RPMI8226 (cell line): ENCODE measurements at regions not wholly inside any gene's neighbourhood (a gene's known extent, or its start where the extent isn't known, plus 50 kb on each side); places are given as distances from the start of the nearest gene placed in this dataset.

Source experiments
- DNase-seq: peaks from one replicate; pipeline ENCODE4 v3.0.0-alpha.2; 2015

GRCh38 chr20:48291896-48292295 is 506.6 kb upstream of the SULF2 start:
- DNase-seq, result no peak

- no peak for DNase-seq
Observed at GRCh38 chr20:48288930-48289507, 503.7 kb upstream of the SULF2 start.

GRCh38 chr20:48287552-48288170 is 502.4 kb upstream of the SULF2 start:
- DNase-seq, result no peak

- DNase-seq, result no peak
Observed at GRCh38 chr20:48287021-48287494, 501.8 kb upstream of the SULF2 start.

GRCh38 chr20:48286601-48287000 is 501.3 kb upstream of the SULF2 start:
- DNase-seq, result no peak

GRCh38 chr20:48285656-48286055 is 500.4 kb upstream of the SULF2 start:
- no peak for DNase-seq

GRCh38 chr20:48284837-48285236 is 499.6 kb upstream of the SULF2 start:
- DNase-seq, result no peak

GRCh38 chr20:48284315-48284714 is 499.0 kb upstream of the SULF2 start:
- DNase-seq, result no peak

- peak; percentile 51 for DNase-seq
Observed at GRCh38 chr20:48283470-48284110, 498.3 kb upstream of the SULF2 start.

GRCh38 chr20:48282591-48283228 is 497.4 kb upstream of the SULF2 start:
- no peak for DNase-seq

GRCh38 chr20:48281501-48281900 is 496.2 kb upstream of the SULF2 start:
- DNase-seq, result no peak

GRCh38 chr20:48278961-48279481 is 493.7 kb upstream of the SULF2 start:
- no peak for DNase-seq

GRCh38 chr20:48277266-48277665 is 492.0 kb upstream of the SULF2 start:
- no peak for DNase-seq

- no peak for DNase-seq
Observed at GRCh38 chr20:48276021-48276342, 490.7 kb upstream of the SULF2 start.

- no peak for DNase-seq
Observed at GRCh38 chr20:48275286-48276020, 490.2 kb upstream of the SULF2 start.

- DNase-seq, result no peak
Observed at GRCh38 chr20:48273843-48274242, 488.6 kb upstream of the SULF2 start.

- DNase-seq, result no peak
Observed at GRCh38 chr20:48270885-48271284, 485.6 kb upstream of the SULF2 start.

- no peak for DNase-seq
Observed at GRCh38 chr20:48267860-48268633, 482.8 kb upstream of the SULF2 start.

GRCh38 chr20:48266571-48266970 is 481.3 kb upstream of the SULF2 start:
- no peak for DNase-seq

- DNase-seq, result no peak
Observed at GRCh38 chr20:48265791-48266190, 480.5 kb upstream of the SULF2 start.

- DNase-seq, result no peak
Observed at GRCh38 chr20:48262955-48263354, 477.7 kb upstream of the SULF2 start.

- no peak for DNase-seq
Observed at GRCh38 chr20:48262466-48262865, 477.2 kb upstream of the SULF2 start.
